Erythroblast (primary cell): ENCODE measurements at regions not wholly inside any gene's neighbourhood (a gene's known extent, or its start where the extent isn't known, plus 50 kb on each side); places are given as distances from the start of the nearest gene placed in this dataset.

ENCODE experiments used
- GATA1 ChIP-seq: IDR thresholded peaks from 2 replicates; pipeline ENCODE4 v1.6.1; 2011; ENCODE audit warnings: low read depth, mild to moderate bottlenecking, control low read depth, low read length, moderate library complexity
- POLR2A ChIP-seq: IDR thresholded peaks from 2 replicates; pipeline ENCODE4 v1.6.1; 2011; ENCODE audit warnings: mild to moderate bottlenecking, low read length

DNA sequence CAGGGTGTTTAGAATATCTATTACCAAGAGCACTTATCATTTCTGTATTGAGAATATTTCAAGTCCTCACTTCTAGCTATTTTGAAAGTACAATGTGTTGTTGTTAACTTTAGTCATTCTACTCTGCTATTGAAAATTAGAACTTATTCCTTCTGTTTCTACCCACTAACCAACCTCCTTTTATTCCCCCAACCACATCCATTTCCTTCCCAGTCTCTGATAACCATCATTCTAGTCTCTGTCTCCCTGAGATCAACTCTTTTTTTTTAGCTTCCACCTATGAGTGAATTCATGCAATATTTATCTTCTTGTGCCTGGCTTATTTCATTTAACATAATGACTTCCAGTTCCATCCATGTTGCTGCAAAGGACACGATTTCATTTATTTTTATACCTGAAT is 290.6 kb upstream of the OR4E1 start:
- no peak for TF ChIP-seq POLR2A
- no peak for TF ChIP-seq GATA1
